ENCODE measurements at regions not wholly inside any gene's neighbourhood (a gene's known extent, or its start where the extent isn't known, plus 50 kb on each side); places are given as distances from the start of the nearest gene placed in this dataset.

DNA sequence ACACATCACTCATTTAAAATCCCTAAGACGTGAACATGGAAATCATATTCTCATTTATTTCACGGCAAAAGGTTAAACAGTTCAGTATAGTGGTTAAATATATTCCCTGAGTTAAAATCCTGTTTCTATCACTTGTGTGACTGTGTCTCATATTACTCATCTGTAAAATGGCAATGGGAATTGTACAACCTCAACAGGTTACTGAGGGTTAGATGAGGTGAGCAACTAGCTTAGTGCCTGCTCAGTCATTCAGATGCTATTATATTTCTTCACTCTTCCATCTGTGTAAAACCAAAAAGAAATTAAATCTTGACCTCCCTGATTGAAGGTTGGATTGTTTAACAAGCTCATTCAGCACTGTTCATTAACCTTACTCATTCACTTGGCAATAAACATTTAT is 212.4 kb upstream of the STK17B start:
- no peak overlapping the region for H3K4me3 ChIP-seq (ENCODE audit: low read depth, low read length)
- no peak for TF ChIP-seq CTCF (IDR thresholded peaks at IDR 0.05; ENCODE audit: control insufficient read depth, extremely low read depth, insufficient read depth)
- no peak for DNase-seq (ENCODE audit: low read depth)

GRCh38 chr2:196384729-196385128 is 213.4 kb upstream of the STK17B start:
- no peak for DNase-seq (ENCODE audit: low read depth)
- no peak overlapping the region for H3K4me3 ChIP-seq (ENCODE audit: low read depth, low read length)
- no peak for TF ChIP-seq CTCF (IDR thresholded peaks at IDR 0.05; ENCODE audit: control insufficient read depth, extremely low read depth, insufficient read depth)

DNA sequence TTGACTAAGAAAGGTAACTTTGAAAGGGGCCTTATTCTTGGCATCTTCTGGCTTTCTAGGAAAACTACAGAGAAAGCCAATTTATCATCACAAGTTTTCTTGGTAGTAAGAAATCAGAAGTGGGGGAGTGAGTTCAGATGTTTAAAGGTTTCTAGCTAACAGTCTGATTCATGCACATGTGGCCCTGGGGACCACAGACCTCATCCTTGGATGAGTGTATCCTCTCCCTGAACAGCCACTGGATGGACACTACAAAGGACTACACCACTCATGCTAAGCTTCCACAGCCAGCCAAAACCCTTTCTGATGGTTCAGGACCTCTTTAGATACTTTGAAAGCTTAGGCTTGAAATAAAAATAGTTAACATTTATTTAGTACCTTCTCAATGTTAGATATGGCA is 218.3 kb upstream of the STK17B start:
- H3K4me3 ChIP-seq (ENCODE audit: low read depth, low read length): no peak overlapping the region
- no peak for DNase-seq (ENCODE audit: low read depth)
- no peak for TF ChIP-seq CTCF (IDR thresholded peaks at IDR 0.05; ENCODE audit: control insufficient read depth, extremely low read depth, insufficient read depth)

- no peak overlapping the region for H3K4me3 ChIP-seq (ENCODE audit: low read depth, low read length)
- TF ChIP-seq CTCF (IDR thresholded peaks at IDR 0.05; ENCODE audit: control insufficient read depth, extremely low read depth, insufficient read depth): no peak
- DNase-seq (ENCODE audit: low read depth): no peak
Measured at GRCh38 chr2:196390243-196391148, 219.1 kb upstream of the STK17B start.

DNA sequence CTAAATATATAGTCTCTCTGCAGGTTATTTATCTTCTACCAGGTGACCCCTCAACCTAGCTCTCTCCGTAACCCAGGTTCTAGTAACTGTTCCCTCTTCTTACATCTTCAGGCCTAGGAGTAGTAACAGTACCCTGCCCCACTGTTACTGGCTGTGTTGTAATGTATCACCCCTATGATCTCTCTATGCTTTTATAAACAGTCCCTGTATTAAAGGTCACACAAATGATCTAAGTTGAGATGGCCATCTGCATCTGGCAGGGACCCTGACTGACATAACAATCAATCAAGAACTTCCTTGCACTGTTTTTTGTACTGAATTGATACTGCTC is 219.7 kb upstream of the STK17B start:
- no peak for TF ChIP-seq CTCF (IDR thresholded peaks at IDR 0.05; ENCODE audit: control insufficient read depth, extremely low read depth, insufficient read depth)
- no peak for DNase-seq (ENCODE audit: low read depth)
- no peak overlapping the region for H3K4me3 ChIP-seq (ENCODE audit: low read depth, low read length)

GRCh38 chr2:196399096-196399495 is 227.7 kb upstream of the STK17B start:
- H3K4me3 ChIP-seq (ENCODE audit: low read depth, low read length): no peak overlapping the region
- TF ChIP-seq CTCF (IDR thresholded peaks at IDR 0.05; ENCODE audit: control insufficient read depth, extremely low read depth, insufficient read depth): no peak
- DNase-seq (ENCODE audit: low read depth): no peak

All from LNCaP clone FGC (cell line).